ENCODE measurements at regions not wholly inside any gene's neighbourhood (a gene's known extent, or its start where the extent isn't known, plus 50 kb on each side); places are given as distances from the start of the nearest gene placed in this dataset.

DNA sequence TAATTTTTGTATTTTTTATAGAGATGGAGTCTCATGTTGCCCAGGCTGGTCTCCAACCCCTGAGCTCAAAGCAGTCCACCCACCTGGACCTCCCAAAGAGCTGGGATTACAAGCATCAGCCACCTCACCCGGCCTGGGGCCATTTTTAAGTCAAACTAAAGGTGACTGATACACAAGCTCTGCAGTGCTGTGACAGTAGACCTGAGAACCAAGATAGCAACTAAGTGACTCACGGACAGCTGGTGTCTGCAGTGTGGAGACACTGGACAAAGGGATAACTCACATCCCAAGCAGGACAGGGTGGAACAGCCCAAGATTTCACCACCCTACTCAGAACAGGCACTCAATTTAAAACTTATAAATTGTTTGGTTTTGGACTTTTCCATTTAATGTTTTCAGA is 402.5 kb downstream of the CD83 start (continued):
- TF ChIP-seq, protein P1, sequence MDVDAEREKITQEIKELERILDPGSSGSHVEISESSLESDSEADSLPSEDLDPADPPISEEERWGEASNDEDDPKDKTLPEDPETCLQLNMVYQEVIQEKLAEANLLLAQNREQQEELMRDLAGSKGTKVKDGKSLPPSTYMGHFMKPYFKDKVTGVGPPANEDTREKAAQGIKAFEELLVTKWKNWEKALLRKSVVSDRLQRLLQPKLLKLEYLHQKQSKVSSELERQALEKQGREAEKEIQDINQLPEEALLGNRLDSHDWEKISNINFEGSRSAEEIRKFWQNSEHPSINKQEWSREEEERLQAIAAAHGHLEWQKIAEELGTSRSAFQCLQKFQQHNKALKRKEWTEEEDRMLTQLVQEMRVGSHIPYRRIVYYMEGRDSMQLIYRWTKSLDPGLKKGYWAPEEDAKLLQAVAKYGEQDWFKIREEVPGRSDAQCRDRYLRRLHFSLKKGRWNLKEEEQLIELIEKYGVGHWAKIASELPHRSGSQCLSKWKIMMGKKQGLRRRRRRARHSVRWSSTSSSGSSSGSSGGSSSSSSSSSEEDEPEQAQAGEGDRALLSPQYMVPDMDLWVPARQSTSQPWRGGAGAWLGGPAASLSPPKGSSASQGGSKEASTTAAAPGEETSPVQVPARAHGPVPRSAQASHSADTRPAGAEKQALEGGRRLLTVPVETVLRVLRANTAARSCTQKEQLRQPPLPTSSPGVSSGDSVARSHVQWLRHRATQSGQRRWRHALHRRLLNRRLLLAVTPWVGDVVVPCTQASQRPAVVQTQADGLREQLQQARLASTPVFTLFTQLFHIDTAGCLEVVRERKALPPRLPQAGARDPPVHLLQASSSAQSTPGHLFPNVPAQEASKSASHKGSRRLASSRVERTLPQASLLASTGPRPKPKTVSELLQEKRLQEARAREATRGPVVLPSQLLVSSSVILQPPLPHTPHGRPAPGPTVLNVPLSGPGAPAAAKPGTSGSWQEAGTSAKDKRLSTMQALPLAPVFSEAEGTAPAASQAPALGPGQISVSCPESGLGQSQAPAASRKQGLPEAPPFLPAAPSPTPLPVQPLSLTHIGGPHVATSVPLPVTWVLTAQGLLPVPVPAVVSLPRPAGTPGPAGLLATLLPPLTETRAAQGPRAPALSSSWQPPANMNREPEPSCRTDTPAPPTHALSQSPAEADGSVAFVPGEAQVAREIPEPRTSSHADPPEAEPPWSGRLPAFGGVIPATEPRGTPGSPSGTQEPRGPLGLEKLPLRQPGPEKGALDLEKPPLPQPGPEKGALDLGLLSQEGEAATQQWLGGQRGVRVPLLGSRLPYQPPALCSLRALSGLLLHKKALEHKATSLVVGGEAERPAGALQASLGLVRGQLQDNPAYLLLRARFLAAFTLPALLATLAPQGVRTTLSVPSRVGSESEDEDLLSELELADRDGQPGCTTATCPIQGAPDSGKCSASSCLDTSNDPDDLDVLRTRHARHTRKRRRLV (CRISPR knock-in tag; IDR thresholded peaks at IDR 0.05) = no peak
- TF ChIP-seq POLR2A (IDR thresholded peaks at IDR 0.05; ENCODE audit: insufficient read depth in 1 of 2, low read depth in 2 of 2, low read length in 2 of 2) = no peak
- no peak for TF ChIP-seq HDAC6 (IDR thresholded peaks at IDR 0.05; ENCODE audit: low read depth, low read length)
- TF ChIP-seq, protein P2, sequence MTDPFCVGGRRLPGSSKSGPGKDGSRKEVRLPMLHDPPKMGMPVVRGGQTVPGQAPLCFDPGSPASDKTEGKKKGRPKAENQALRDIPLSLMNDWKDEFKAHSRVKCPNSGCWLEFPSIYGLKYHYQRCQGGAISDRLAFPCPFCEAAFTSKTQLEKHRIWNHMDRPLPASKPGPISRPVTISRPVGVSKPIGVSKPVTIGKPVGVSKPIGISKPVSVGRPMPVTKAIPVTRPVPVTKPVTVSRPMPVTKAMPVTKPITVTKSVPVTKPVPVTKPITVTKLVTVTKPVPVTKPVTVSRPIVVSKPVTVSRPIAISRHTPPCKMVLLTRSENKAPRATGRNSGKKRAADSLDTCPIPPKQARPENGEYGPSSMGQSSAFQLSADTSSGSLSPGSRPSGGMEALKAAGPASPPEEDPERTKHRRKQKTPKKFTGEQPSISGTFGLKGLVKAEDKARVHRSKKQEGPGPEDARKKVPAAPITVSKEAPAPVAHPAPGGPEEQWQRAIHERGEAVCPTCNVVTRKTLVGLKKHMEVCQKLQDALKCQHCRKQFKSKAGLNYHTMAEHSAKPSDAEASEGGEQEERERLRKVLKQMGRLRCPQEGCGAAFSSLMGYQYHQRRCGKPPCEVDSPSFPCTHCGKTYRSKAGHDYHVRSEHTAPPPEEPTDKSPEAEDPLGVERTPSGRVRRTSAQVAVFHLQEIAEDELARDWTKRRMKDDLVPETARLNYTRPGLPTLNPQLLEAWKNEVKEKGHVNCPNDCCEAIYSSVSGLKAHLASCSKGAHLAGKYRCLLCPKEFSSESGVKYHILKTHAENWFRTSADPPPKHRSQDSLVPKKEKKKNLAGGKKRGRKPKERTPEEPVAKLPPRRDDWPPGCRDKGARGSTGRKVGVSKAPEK (CRISPR knock-in tag; IDR thresholded peaks at IDR 0.05; ENCODE audit: borderline replicate concordance) = no peak
- no peak for TF ChIP-seq ZNF343 (CRISPR knock-in tag; IDR thresholded peaks at IDR 0.05)
- TF ChIP-seq, protein P3, sequence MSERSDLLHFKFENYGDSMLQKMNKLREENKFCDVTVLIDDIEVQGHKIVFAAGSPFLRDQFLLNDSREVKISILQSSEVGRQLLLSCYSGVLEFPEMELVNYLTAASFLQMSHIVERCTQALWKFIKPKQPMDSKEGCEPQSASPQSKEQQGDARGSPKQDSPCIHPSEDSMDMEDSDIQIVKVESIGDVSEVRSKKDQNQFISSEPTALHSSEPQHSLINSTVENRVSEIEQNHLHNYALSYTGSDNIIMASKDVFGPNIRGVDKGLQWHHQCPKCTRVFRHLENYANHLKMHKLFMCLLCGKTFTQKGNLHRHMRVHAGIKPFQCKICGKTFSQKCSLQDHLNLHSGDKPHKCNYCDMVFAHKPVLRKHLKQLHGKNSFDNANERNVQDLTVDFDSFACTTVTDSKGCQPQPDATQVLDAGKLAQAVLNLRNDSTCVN (CRISPR knock-in tag; IDR thresholded peaks at IDR 0.05; ENCODE audit: borderline replicate concordance) = no peak
- TF ChIP-seq, protein P4, sequence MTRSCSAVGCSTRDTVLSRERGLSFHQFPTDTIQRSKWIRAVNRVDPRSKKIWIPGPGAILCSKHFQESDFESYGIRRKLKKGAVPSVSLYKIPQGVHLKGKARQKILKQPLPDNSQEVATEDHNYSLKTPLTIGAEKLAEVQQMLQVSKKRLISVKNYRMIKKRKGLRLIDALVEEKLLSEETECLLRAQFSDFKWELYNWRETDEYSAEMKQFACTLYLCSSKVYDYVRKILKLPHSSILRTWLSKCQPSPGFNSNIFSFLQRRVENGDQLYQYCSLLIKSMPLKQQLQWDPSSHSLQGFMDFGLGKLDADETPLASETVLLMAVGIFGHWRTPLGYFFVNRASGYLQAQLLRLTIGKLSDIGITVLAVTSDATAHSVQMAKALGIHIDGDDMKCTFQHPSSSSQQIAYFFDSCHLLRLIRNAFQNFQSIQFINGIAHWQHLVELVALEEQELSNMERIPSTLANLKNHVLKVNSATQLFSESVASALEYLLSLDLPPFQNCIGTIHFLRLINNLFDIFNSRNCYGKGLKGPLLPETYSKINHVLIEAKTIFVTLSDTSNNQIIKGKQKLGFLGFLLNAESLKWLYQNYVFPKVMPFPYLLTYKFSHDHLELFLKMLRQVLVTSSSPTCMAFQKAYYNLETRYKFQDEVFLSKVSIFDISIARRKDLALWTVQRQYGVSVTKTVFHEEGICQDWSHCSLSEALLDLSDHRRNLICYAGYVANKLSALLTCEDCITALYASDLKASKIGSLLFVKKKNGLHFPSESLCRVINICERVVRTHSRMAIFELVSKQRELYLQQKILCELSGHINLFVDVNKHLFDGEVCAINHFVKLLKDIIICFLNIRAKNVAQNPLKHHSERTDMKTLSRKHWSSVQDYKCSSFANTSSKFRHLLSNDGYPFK (CRISPR knock-in tag; IDR thresholded peaks at IDR 0.05; ENCODE audit: borderline replicate concordance) = no peak
- TF ChIP-seq, protein P5, sequence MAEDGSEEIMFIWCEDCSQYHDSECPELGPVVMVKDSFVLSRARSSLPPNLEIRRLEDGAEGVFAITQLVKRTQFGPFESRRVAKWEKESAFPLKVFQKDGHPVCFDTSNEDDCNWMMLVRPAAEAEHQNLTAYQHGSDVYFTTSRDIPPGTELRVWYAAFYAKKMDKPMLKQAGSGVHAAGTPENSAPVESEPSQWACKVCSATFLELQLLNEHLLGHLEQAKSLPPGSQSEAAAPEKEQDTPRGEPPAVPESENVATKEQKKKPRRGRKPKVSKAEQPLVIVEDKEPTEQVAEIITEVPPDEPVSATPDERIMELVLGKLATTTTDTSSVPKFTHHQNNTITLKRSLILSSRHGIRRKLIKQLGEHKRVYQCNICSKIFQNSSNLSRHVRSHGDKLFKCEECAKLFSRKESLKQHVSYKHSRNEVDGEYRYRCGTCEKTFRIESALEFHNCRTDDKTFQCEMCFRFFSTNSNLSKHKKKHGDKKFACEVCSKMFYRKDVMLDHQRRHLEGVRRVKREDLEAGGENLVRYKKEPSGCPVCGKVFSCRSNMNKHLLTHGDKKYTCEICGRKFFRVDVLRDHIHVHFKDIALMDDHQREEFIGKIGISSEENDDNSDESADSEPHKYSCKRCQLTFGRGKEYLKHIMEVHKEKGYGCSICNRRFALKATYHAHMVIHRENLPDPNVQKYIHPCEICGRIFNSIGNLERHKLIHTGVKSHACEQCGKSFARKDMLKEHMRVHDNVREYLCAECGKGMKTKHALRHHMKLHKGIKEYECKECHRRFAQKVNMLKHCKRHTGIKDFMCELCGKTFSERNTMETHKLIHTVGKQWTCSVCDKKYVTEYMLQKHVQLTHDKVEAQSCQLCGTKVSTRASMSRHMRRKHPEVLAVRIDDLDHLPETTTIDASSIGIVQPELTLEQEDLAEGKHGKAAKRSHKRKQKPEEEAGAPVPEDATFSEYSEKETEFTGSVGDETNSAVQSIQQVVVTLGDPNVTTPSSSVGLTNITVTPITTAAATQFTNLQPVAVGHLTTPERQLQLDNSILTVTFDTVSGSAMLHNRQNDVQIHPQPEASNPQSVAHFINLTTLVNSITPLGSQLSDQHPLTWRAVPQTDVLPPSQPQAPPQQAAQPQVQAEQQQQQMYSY (CRISPR knock-in tag; IDR thresholded peaks at IDR 0.05) = no peak
- TF ChIP-seq RAD21 (CRISPR knock-in tag; IDR thresholded peaks at IDR 0.05) = no peak
- no peak for TF ChIP-seq ZMYM3 (CRISPR knock-in tag; IDR thresholded peaks at IDR 0.05)

Measured in HepG2 (cell line).